ENCODE measurements at regions not wholly inside any gene's neighbourhood (a gene's known extent, or its start where the extent isn't known, plus 50 kb on each side); places are given as distances from the start of the nearest gene placed in this dataset.
"Not testable (repeated sequence)": the region's sequence is repeated elsewhere in the genome, so short reads cannot be mapped to it uniquely, and the experiment has no call there.

DNA sequence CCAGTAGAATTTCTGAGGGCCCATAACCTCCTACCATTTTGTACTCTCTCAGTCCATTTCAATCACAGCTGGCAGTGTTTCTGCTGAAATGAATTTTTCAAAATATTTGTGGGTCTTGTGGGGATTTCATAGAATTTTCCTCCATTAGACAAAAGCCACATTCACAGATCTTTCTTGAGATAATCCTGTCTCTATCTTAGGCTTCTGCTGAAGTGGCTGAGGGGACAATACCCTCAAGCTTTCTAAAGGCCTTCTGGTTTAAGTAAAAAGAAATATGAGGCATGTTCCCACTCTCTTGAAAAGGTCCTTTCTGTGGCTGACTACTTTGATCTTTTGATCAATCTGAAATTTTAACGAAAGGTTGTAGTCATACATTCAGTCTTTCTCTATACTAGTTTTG is 1930.0 kb upstream of the AGA start:
- Histone ChIP-seq H3K4me3 (ENCODE audit: low read length) (no peak overlapping the region), H3K27ac (ENCODE audit: low read length) (no peak overlapping the region), H3K27me3 (ENCODE audit: control insufficient read depth, insufficient read depth, low read length) (no peaks in the 10 kb centered on the region), H3K9me3 (ENCODE audit: control insufficient read depth, low read depth, low read length) (no peaks in the 10 kb centered on the region), H3K4me1 (ENCODE audit: control insufficient read depth, insufficient read depth, low read length) (no peaks in the 10 kb centered on the region), H3K36me3 (ENCODE audit: control insufficient read depth, insufficient read depth, low read length) (no peaks in the 10 kb centered on the region)
- WGBS (ENCODE audit: insufficient coverage, low lambda C conversion rate) = 100% methylated on average over 1 of the region's 1 CpG
- DNase-seq = no peak

DNA sequence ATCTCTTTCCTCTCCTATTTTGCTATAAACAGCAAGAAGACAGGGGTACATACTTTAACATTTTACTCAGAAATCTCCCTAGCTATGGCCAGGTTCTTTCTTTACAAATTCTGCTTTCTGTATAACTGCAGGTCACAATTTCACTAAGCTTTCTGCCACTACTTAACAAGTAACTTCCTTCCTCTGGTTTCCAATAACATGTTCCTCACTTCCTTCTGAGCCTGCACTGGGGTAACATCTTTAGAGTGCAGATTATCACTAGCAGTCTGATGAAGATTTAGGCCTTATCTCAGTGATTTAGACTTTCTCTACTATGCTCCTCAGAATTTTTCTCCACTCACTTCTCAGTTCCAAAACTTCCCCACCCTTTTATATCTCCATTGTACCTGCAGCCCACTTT is 1930.5 kb upstream of the AGA start:
- DNase-seq = no peak
- Histone ChIP-seq H3K27me3 (ENCODE audit: control insufficient read depth, insufficient read depth, low read length) (no peaks in the 10 kb centered on the region), H3K27ac (ENCODE audit: low read length) (no peak overlapping the region), H3K4me1 (ENCODE audit: control insufficient read depth, insufficient read depth, low read length) (no peaks in the 10 kb centered on the region), H3K36me3 (ENCODE audit: control insufficient read depth, insufficient read depth, low read length) (no peaks in the 10 kb centered on the region), H3K9me3 (ENCODE audit: control insufficient read depth, low read depth, low read length) (no peaks in the 10 kb centered on the region), H3K4me3 (ENCODE audit: low read length) (no peak overlapping the region)

GRCh38 chr4:179378847-179379246 is 1936.6 kb upstream of the AGA start:
- H3K27ac ChIP-seq (ENCODE audit: low read length); H3K9me3 ChIP-seq (ENCODE audit: control insufficient read depth, low read depth, low read length); DNase-seq; H3K4me3 ChIP-seq (ENCODE audit: low read length); H3K27me3 ChIP-seq (ENCODE audit: control insufficient read depth, insufficient read depth, low read length); H3K4me1 ChIP-seq (ENCODE audit: control insufficient read depth, insufficient read depth, low read length); H3K36me3 ChIP-seq (ENCODE audit: control insufficient read depth, insufficient read depth, low read length): not testable (repeated sequence)
- WGBS (ENCODE audit: insufficient coverage, low lambda C conversion rate) = no CpG with 5 or more reads among the region's 3 CpGs

DNA sequence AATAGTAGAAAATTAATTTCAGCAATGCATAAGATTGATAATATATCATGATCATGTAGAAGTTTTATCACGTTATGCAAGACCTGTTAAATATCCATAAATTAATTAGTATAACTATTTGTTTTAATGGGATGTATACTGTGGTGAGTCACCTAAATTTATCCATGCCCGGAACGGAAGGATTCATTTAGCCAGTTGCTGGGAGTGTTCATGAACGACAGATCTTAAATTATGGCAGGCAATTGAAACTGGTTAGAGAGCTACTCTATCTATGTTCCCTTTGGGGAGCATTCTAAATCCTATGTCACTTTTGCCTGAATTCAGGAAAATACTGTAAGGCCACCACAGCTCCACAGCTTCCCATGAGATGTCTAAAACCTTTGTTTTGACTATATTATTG is 1950.5 kb upstream of the AGA start:
- DNase-seq = no peak
- Histone ChIP-seq H3K4me3 (ENCODE audit: low read length) (no peak overlapping the region), H3K4me1 (ENCODE audit: control insufficient read depth, insufficient read depth, low read length) (no peaks in the 10 kb centered on the region), H3K27me3 (ENCODE audit: control insufficient read depth, insufficient read depth, low read length) (no peaks in the 10 kb centered on the region), H3K36me3 (ENCODE audit: control insufficient read depth, insufficient read depth, low read length) (no peaks in the 10 kb centered on the region), H3K9me3 (ENCODE audit: control insufficient read depth, low read depth, low read length) (no peaks in the 10 kb centered on the region), H3K27ac (ENCODE audit: low read length) (no peak overlapping the region)
- WGBS (ENCODE audit: insufficient coverage, low lambda C conversion rate) = 80% methylated on average over 1 of the region's 4 CpGs

DNA sequence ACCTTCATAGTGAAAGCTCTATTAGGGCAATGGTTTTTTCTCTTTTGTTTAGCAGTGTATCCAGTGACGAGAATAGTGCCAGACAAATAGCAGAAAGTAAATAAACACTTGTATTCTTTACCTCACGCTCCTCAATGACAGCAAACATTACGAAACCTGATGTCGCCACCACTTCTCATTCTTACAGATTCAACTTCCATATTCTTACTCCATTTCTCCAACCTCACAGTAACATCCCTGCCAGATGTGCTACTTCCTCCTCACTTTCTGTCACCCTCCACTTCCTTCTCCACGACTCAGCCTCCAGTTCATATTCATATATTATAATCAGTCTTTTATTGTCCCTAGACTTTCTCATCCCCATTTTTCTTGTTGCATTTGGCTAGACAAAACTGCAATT is 1956.2 kb upstream of the AGA start:
- no peak overlapping the region for H3K4me3 ChIP-seq (ENCODE audit: low read length)
- H3K27ac ChIP-seq (ENCODE audit: low read length) = no peak overlapping the region
- WGBS (ENCODE audit: insufficient coverage, low lambda C conversion rate) = 74% methylated on average over 4 of the region's 5 CpGs
- H3K36me3 ChIP-seq (ENCODE audit: control insufficient read depth, insufficient read depth, low read length) = no peaks in the 10 kb centered on the region
- no peaks in the 10 kb centered on the region for H3K27me3 ChIP-seq (ENCODE audit: control insufficient read depth, insufficient read depth, low read length)
- H3K4me1 ChIP-seq (ENCODE audit: control insufficient read depth, insufficient read depth, low read length) = no peaks in the 10 kb centered on the region
- DNase-seq = no peak
- H3K9me3 ChIP-seq (ENCODE audit: control insufficient read depth, low read depth, low read length) = no peaks in the 10 kb centered on the region

- no peak for DNase-seq
- Histone ChIP-seq H3K27ac (ENCODE audit: low read length) (no peak overlapping the region), H3K36me3 (ENCODE audit: control insufficient read depth, insufficient read depth, low read length) (no peaks in the 10 kb centered on the region), H3K4me1 (ENCODE audit: control insufficient read depth, insufficient read depth, low read length) (no peaks in the 10 kb centered on the region), H3K27me3 (ENCODE audit: control insufficient read depth, insufficient read depth, low read length) (no peaks in the 10 kb centered on the region), H3K4me3 (ENCODE audit: low read length) (no peak overlapping the region), H3K9me3 (ENCODE audit: control insufficient read depth, low read depth, low read length) (no peaks in the 10 kb centered on the region)
These were observed 1957.0 kb upstream of the AGA start for GRCh38 chr4:179399054-179399782.

DNA sequence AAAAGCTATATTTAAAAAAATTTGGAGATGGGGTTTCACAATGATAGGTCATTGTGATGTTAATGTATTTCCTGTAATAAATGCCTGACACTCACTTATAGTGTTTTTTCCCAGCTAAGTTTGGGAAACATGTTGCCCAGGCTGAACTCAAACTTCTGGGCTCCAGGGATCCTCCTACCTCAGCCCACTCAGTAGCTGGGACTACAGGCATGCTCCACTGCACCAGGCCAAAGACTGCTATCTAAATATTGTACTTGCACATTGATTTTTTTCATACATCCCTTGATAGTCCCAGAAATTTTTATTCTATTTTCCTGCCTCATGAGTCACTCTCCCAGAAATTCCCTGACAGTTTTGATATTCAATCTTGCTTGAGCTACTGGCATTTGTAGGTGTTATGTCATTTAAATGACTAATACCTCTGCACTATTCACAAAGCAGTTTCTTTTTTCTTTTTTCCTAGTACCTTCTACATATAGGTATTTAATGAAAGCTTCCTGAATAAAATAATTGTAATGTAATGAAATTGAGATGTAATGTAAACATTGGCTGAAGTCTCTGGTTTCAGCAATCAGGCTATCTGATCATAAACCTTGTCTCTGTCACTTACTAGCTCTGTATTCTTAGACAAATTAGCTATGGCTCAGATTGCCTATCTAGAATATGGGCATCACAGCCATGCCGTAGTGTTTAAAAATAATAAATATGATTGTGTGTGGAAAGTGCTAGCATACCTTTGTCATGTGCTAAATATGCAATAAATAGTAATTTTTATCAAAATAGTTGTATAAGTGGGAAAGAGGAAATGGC is 1973.0 kb upstream of the AGA start:
- H3K4me1 ChIP-seq (ENCODE audit: control insufficient read depth, insufficient read depth, low read length) = no peaks in the 10 kb centered on the region
- no peaks in the 10 kb centered on the region for H3K9me3 ChIP-seq (ENCODE audit: control insufficient read depth, low read depth, low read length)
- WGBS (ENCODE audit: insufficient coverage, low lambda C conversion rate) = no CpG with 5 or more reads among the region's 1 CpG
- H3K4me3 ChIP-seq (ENCODE audit: low read length) = no peak overlapping the region
- no peak for DNase-seq
- no peaks in the 10 kb centered on the region for H3K27me3 ChIP-seq (ENCODE audit: control insufficient read depth, insufficient read depth, low read length)
- H3K36me3 ChIP-seq (ENCODE audit: control insufficient read depth, insufficient read depth, low read length) = no peaks in the 10 kb centered on the region
- H3K27ac ChIP-seq (ENCODE audit: low read length) = no peak overlapping the region

DNA sequence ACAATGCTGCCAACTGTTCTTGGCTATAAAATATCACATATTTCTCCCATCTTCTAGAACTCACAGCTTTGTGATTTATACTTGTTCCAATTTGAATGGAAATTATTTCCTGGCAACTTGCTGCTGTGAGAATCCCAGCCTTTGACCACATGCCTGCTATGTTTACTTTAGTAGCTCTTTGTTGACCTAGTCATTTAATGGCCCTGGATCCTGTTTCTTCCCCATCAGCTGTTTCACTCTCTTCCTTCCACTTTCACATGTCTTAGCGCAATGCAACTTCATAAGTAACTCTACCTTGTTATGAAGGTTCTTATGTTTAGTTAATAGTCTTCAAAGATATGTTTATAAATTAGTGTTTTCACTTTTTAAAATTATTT is 1973.6 kb upstream of the AGA start:
- H3K27me3 ChIP-seq (ENCODE audit: control insufficient read depth, insufficient read depth, low read length) = no peaks in the 10 kb centered on the region
- no peak overlapping the region for H3K27ac ChIP-seq (ENCODE audit: low read length)
- peak in 1 of 2 donors; percentile 4 for DNase-seq

DNA sequence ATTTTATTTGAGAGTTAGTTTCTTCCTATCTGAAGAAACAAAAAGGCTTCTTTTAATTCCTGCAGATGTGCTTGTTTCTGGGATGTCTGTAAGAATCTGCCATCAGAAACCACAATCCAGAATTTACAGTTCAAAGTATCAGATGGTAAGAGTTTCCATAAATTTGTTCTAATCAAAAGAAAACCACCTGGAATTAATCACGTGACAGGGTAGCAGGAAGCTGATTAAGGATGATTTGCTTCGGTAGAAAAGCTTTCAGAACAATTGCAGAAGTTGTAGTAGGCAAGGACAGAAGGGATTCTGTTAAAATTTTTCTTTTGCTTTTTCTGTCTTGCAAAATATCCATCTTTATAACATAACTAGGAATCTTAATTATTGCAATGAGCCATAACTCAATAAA is 1975.1 kb upstream of the AGA start:
- H3K27me3 ChIP-seq (ENCODE audit: control insufficient read depth, insufficient read depth, low read length) = no peaks in the 10 kb centered on the region
- H3K9me3 ChIP-seq (ENCODE audit: control insufficient read depth, low read depth, low read length) = no peaks in the 10 kb centered on the region
- no peak overlapping the region for H3K27ac ChIP-seq (ENCODE audit: low read length)
- no peaks in the 10 kb centered on the region for H3K36me3 ChIP-seq (ENCODE audit: control insufficient read depth, insufficient read depth, low read length)
- 83% methylated on average over 2 of the region's 2 CpGs for WGBS (ENCODE audit: insufficient coverage, low lambda C conversion rate)
- H3K4me1 ChIP-seq (ENCODE audit: control insufficient read depth, insufficient read depth, low read length) = no peaks in the 10 kb centered on the region
- H3K4me3 ChIP-seq (ENCODE audit: low read length) = no peak overlapping the region
- no peak for DNase-seq

More for the DNA sequence above, 1973.6 kb upstream of the AGA start:
- H3K9me3 ChIP-seq (ENCODE audit: control insufficient read depth, low read depth, low read length) = no peaks in the 10 kb centered on the region
- H3K36me3 ChIP-seq (ENCODE audit: control insufficient read depth, insufficient read depth, low read length) = no peaks in the 10 kb centered on the region
- no peaks in the 10 kb centered on the region for H3K4me1 ChIP-seq (ENCODE audit: control insufficient read depth, insufficient read depth, low read length)
- whole genome bisulfite sequencing (ENCODE audit: insufficient coverage, low lambda C conversion rate) = 17% methylated on average over 1 of the region's 1 CpG
- H3K4me3 ChIP-seq (ENCODE audit: low read length) = no peak overlapping the region

DNA sequence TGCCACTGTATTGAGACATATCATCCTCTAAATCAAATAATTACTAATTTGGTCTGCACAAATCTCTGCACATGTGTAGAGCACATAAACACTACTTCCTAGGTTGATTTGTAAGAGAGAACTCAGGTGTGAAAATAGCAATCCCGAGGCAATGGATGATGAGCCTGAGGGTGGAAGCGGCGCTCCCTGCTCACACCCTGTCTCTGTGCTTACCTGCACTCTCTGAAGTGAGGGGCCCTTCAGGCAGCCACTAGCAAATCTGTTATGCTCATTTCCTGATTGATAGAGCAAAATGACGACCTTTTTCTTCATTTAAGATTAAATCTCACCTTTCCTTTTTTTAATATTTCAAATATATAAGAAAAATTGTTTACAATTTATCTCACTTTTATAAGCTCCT is 1995.7 kb upstream of the AGA start:
- no peaks in the 10 kb centered on the region for H3K27me3 ChIP-seq (ENCODE audit: control insufficient read depth, insufficient read depth, low read length)
- no peak overlapping the region for H3K27ac ChIP-seq (ENCODE audit: low read length)
- 80% methylated on average over 1 of the region's 4 CpGs for WGBS (ENCODE audit: insufficient coverage, low lambda C conversion rate)
- no peaks in the 10 kb centered on the region for H3K9me3 ChIP-seq (ENCODE audit: control insufficient read depth, low read depth, low read length)
- H3K4me3 ChIP-seq (ENCODE audit: low read length) = no peak overlapping the region
- no peaks in the 10 kb centered on the region for H3K36me3 ChIP-seq (ENCODE audit: control insufficient read depth, insufficient read depth, low read length)
- no peak for DNase-seq
- H3K4me1 ChIP-seq (ENCODE audit: control insufficient read depth, insufficient read depth, low read length) = no peaks in the 10 kb centered on the region

- Histone ChIP-seq H3K4me1 (ENCODE audit: control insufficient read depth, insufficient read depth, low read length) (no peaks in the 10 kb centered on the region), H3K27me3 (ENCODE audit: control insufficient read depth, insufficient read depth, low read length) (no peaks in the 10 kb centered on the region), H3K4me3 (ENCODE audit: low read length) (no peak overlapping the region), H3K36me3 (ENCODE audit: control insufficient read depth, insufficient read depth, low read length) (no peaks in the 10 kb centered on the region), H3K27ac (ENCODE audit: low read length) (no peak overlapping the region), H3K9me3 (ENCODE audit: control insufficient read depth, low read depth, low read length) (no peaks in the 10 kb centered on the region)
- no peak for DNase-seq
- 60% methylated on average over 1 of the region's 1 CpG for WGBS (ENCODE audit: insufficient coverage, low lambda C conversion rate)
These were observed 1999.4 kb upstream of the AGA start for GRCh38 chr4:179441596-179441995.
